HG03342 (cell line): ENCODE measurements at regions not wholly inside any gene's neighbourhood (a gene's known extent, or its start where the extent isn't known, plus 50 kb on each side); places are given as distances from the start of the nearest gene placed in this dataset.
"Not testable (repeated sequence)": the region's sequence is repeated elsewhere in the genome, so short reads cannot be mapped to it uniquely, and the experiment has no call there.

ENCODE experiments used
- ATAC-seq: cut with Tn5 transposase; IDR thresholded peaks from one replicate; pipeline ENCODE4 v1.9.1; 2021; ENCODE audit warnings: mild to moderate bottlenecking, moderate library complexity; ENCODE audit not compliant: unreplicated experiment

- no peak for ATAC-seq
These were observed 250.4 kb upstream of the CDH12 start for GRCh38 chr5:23103566-23103965.

- not testable (repeated sequence) for ATAC-seq
These were observed 242.3 kb upstream of the CDH12 start for GRCh38 chr5:23095418-23095817.

GRCh38 chr5:23089286-23089685 is 236.1 kb upstream of the CDH12 start:
- ATAC-seq = no peak

- no peak for ATAC-seq
These were observed 231.7 kb upstream of the CDH12 start for GRCh38 chr5:23084815-23085214.

- ATAC-seq = no peak
These were observed 219.0 kb upstream of the CDH12 start for GRCh38 chr5:23072179-23072578.

GRCh38 chr5:23071682-23072081 is 218.5 kb upstream of the CDH12 start:
- no peak for ATAC-seq

GRCh38 chr5:23064710-23065109 is 211.6 kb upstream of the CDH12 start:
- no peak for ATAC-seq

- no peak for ATAC-seq
These were observed 200.7 kb upstream of the CDH12 start for GRCh38 chr5:23053846-23054245.

GRCh38 chr5:23042226-23042625 is 189.1 kb upstream of the CDH12 start:
- no peak for ATAC-seq

GRCh38 chr5:23035555-23036090 is 182.5 kb upstream of the CDH12 start:
- no peak for ATAC-seq

GRCh38 chr5:23033864-23034263 is 180.7 kb upstream of the CDH12 start:
- no peak for ATAC-seq

GRCh38 chr5:23029290-23029689 is 176.1 kb upstream of the CDH12 start:
- no peak for ATAC-seq

- no peak for ATAC-seq
These were observed 175.4 kb upstream of the CDH12 start for GRCh38 chr5:23028445-23029021.

- ATAC-seq = no peak
These were observed 174.7 kb upstream of the CDH12 start for GRCh38 chr5:23027830-23028229.

- ATAC-seq = no peak
These were observed 174.2 kb upstream of the CDH12 start for GRCh38 chr5:23027331-23027730.

- ATAC-seq = no peak
These were observed 173.4 kb upstream of the CDH12 start for GRCh38 chr5:23026252-23027170.

GRCh38 chr5:23025629-23026233 is 172.6 kb upstream of the CDH12 start:
- ATAC-seq = no peak

- ATAC-seq = no peak
These were observed 171.3 kb upstream of the CDH12 start for GRCh38 chr5:23024470-23024869.

- ATAC-seq = no peak
These were observed 161.7 kb upstream of the CDH12 start for GRCh38 chr5:23014825-23015224.

GRCh38 chr5:23014266-23014665 is 161.1 kb upstream of the CDH12 start:
- no peak for ATAC-seq

- ATAC-seq = no peak
These were observed 160.4 kb upstream of the CDH12 start for GRCh38 chr5:23013395-23013998.
